Vagina (tissue), 2 donors: ENCODE measurements at regions not wholly inside any gene's neighbourhood (a gene's known extent, or its start where the extent isn't known, plus 50 kb on each side); places are given as distances from the start of the nearest gene placed in this dataset. TPM values are rescaled to one million over a fixed set of nuclear protein-coding genes. Genes with fewer than 3 reads are reported as not detected.

Experiments
- DNase-seq, 2 donors: peaks; one replicate each; pipeline ENCODE4 v3.0.0-alpha.2; 2017; ENCODE audit errors: extremely low spot score in 2 of 2
- H3K27ac ChIP-seq: fragments of 200-600 bp; sonication (generic); one replicate; pipeline ENCODE4 v1.5.1; 2019
- H3K27me3 ChIP-seq: fragments of 200-600 bp; sonication (generic); one replicate; pipeline ENCODE4 v1.5.1; 2019
- H3K36me3 ChIP-seq, 2 donors: fragments of 200-600 bp; sonication (generic); one replicate each; pipeline ENCODE4 v1.5.1; 2017 to 2019
- H3K4me1 ChIP-seq: fragments of 200-600 bp; sonication (generic); one replicate; pipeline ENCODE4 v1.5.1; 2019
- H3K4me3 ChIP-seq, 2 donors: fragments of 200-600 bp; sonication (generic); 1 replicate in 1 of 2; 2 replicates in 1 of 2; pipeline ENCODE4 v1.5.1; 2016 to 2019
- H3K9me3 ChIP-seq: fragments of 200-600 bp; sonication (generic); one replicate; pipeline ENCODE4 v1.5.1; 2019
- CTCF ChIP-seq, 3 experiments: fragments of 450-650 bp in 2 of 3; fragments of 200-600 bp in 1 of 3; sonication (generic) in 1 of 3; IDR thresholded peaks; one replicate each; pipeline ENCODE4 v1.5.1; 2017 to 2019; ENCODE audit warnings: antibody characterized with exemption in 3 of 3, mild to moderate bottlenecking in 2 of 3, moderate library complexity in 2 of 3
- POLR2A ChIP-seq, 2 donors: fragments of 450-650 bp; IDR thresholded peaks; one replicate each; pipeline ENCODE4 v1.6.1; 2017; ENCODE audit warnings: antibody characterized with exemption in 2 of 2, mild to moderate bottlenecking in 2 of 2, moderate library complexity in 2 of 2
- POLR2AphosphoS5 ChIP-seq, 2 donors: sonication (generic); formaldehyde crosslinking; IDR thresholded peaks; one replicate each; pipeline ENCODE4 v1.9.0; 2017; ENCODE audit warnings: antibody characterized with exemption in 2 of 2, mild to moderate bottlenecking in 2 of 2, low read depth in 1 of 2; ENCODE audit not compliant: insufficient read depth in 1 of 2
- intact Hi-C: fragments of 100-400 bp; cut with DNase I; formaldehyde crosslinking; loops from one replicate; pipeline ENCODE4 v1.15.1; 2023
- small RNA-seq: library from RNA; depleted of rRNA; stranded (forward); fragments of <200 nt; gene quantifications from one replicate; pipeline ENCODE3, GENCODE V24; 2016

DNA sequence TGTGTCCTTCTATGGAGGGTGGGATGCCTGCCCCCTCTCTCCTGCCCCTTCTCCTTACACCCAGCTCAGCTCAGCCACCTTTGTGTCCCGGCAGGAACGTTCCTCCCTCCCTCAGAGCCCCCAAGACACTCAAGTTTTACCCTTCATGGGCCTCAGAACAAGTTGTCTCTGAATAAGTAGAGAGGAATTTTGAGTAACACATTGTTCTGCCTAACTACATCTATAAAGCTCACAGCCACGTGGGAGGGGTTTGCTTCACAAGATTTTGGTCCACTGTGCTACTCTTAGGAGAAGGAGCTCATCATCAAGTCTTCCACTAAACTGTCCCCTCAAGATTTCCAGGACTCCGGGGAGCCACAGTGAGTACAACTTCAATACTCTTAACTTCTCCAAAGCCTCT is 51.6 kb upstream of the ZNF32 start:
- no peaks in the 10 kb centered on the region for H3K4me1 ChIP-seq
- no peaks in the 10 kb centered on the region for H3K27me3 ChIP-seq
- TF ChIP-seq POLR2A (IDR thresholded peaks at IDR 0.05) (no peak), CTCF (IDR thresholded peaks at IDR 0.05) (no peak), POLR2AphosphoS5 (IDR thresholded peaks at IDR 0.05; ENCODE audit: insufficient read depth in 1 of 2, low read depth in 1 of 2) (no peak)
- intact Hi-C loops = no loop called here
- no peaks in the 10 kb centered on the region for H3K9me3 ChIP-seq
- no peak for DNase-seq
- no peak overlapping the region for H3K27ac ChIP-seq
- no peaks in the 10 kb centered on the region for H3K36me3 ChIP-seq
- H3K4me3 ChIP-seq = no peak overlapping the region

GRCh38 chr10:43699516-43699915 is 50.8 kb upstream of the ZNF32 start:
- H3K27me3 ChIP-seq = no peaks in the 10 kb centered on the region
- H3K27ac ChIP-seq = no peak overlapping the region
- H3K9me3 ChIP-seq = no peaks in the 10 kb centered on the region
- H3K4me1 ChIP-seq = no peaks in the 10 kb centered on the region
- intact Hi-C loops = no loop called here
- DNase-seq = no peak
- TF ChIP-seq CTCF (IDR thresholded peaks at IDR 0.05) (no peak), POLR2AphosphoS5 (IDR thresholded peaks at IDR 0.05; ENCODE audit: insufficient read depth in 1 of 2, low read depth in 1 of 2) (no peak), POLR2A (IDR thresholded peaks at IDR 0.05) (no peak)
- H3K4me3 ChIP-seq = no peak overlapping the region
- H3K36me3 ChIP-seq = no peaks in the 10 kb centered on the region

Small RNAs in the stretch of these regions (small RNA-seq; reads per million reads assigned to genes)
- not detected for gene UQCRHP3
